ENCODE measurements at regions not wholly inside any gene's neighbourhood (a gene's known extent, or its start where the extent isn't known, plus 50 kb on each side); places are given as distances from the start of the nearest gene placed in this dataset.

DNA sequence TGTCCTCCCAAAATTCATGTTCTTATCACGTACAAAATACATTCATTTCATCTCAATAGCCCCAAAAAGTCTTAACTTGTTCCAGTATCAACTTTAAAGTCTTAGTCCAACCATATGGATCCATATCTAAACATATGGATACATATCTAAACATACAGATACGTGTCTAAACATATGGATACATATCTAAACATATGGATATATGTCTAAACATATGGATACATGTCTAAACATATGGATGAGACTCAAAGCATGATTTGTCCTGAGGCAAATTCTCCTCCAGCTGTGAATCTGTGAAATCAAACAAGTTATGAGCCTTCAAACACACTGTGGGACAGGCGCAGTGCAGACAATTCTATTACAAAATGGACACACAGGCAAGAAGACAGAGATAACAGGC, 709.0 kb downstream of the TBC1D22A start:
- TF ChIP-seq, protein P1, sequence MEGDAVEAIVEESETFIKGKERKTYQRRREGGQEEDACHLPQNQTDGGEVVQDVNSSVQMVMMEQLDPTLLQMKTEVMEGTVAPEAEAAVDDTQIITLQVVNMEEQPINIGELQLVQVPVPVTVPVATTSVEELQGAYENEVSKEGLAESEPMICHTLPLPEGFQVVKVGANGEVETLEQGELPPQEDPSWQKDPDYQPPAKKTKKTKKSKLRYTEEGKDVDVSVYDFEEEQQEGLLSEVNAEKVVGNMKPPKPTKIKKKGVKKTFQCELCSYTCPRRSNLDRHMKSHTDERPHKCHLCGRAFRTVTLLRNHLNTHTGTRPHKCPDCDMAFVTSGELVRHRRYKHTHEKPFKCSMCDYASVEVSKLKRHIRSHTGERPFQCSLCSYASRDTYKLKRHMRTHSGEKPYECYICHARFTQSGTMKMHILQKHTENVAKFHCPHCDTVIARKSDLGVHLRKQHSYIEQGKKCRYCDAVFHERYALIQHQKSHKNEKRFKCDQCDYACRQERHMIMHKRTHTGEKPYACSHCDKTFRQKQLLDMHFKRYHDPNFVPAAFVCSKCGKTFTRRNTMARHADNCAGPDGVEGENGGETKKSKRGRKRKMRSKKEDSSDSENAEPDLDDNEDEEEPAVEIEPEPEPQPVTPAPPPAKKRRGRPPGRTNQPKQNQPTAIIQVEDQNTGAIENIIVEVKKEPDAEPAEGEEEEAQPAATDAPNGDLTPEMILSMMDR (IDR thresholded peaks at IDR 0.05) = no peak
- 0 out of 2 replicates have a peak, but pooled peaks cover 6% of the 10 kb centered on the region for H3K36me3 Mint-ChIP-seq (ENCODE audit: low read depth)
- H3K27ac Mint-ChIP-seq = no peak overlapping the region
- DNase-seq = no peak
- H3K27me3 Mint-ChIP-seq (ENCODE audit: insufficient read depth) = no peaks in the 10 kb centered on the region; the same call in 1 of the 2 replicates
- H3K4me3 Mint-ChIP-seq = no peak overlapping the region
- H3K4me1 Mint-ChIP-seq (ENCODE audit: low read depth) = no peaks in the 10 kb centered on the region
- H3K9me3 Mint-ChIP-seq = peaks cover 42% of the 10 kb centered on the region

DNA sequence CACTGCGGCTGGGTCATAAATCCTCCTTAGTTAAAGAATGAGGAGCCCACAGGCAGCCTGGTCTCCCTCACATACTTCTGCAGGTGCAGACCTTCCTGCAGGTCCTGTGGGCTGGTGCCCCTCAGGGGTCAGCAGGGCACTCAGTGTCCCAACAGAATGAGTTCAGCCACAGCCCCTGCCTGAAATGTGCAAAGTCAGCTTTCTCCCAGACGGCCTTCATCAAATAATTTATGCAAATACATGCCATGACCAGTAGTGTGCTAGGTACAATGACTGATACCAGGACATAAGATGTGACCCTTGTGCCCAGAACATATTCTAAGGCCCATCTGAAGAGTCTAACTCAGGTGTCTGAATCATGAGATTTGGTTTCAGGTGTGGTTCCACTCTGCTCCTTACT, 703.4 kb downstream of the TBC1D22A start:
- Mint-ChIP-seq H3K4me3 (no peak overlapping the region), H3K36me3 (ENCODE audit: low read depth) (peaks cover 6% of the 10 kb centered on the region; the same call in 1 of the 2 replicates), H3K27ac (no peak overlapping the region), H3K27me3 (ENCODE audit: insufficient read depth) (no peaks in the 10 kb centered on the region; the same call in 1 of the 2 replicates), H3K4me1 (ENCODE audit: low read depth) (no peaks in the 10 kb centered on the region), H3K9me3 (peaks cover 74% of the 10 kb centered on the region)
- TF ChIP-seq, protein P1 (IDR thresholded peaks at IDR 0.05) = no peak
- no peak for DNase-seq

DNA sequence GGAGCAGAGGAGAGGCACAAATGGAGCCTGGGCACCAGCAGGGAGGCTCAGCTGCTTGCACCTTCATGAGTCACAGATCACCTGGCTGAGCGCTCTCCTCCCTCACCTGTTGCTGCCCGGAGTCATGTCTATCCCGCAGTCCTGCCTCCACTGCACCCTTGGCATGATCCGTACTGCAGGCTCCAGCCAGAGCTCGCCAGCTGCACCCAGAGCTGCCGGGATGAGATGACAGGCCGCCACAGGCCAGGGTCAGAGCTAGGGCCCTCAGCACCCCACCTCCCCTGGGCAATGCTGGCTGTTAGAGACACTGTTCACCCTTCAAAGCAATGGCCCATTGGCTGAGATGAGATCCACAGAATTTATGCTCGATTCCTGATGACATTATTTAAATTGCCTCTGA, 702.8 kb downstream of the TBC1D22A start:
- H3K27ac Mint-ChIP-seq = no peak overlapping the region
- H3K36me3 Mint-ChIP-seq (ENCODE audit: low read depth) = peaks cover 6% of the 10 kb centered on the region; the same call in 1 of the 2 replicates
- no peaks in the 10 kb centered on the region for H3K4me1 Mint-ChIP-seq (ENCODE audit: low read depth)
- TF ChIP-seq, protein P1 (IDR thresholded peaks at IDR 0.05) = no peak
- no peaks in the 10 kb centered on the region; the same call in 1 of the 2 replicates for H3K27me3 Mint-ChIP-seq (ENCODE audit: insufficient read depth)
- peaks cover 76% of the 10 kb centered on the region for H3K9me3 Mint-ChIP-seq
- no peak for DNase-seq
- no peak overlapping the region for H3K4me3 Mint-ChIP-seq

DNA sequence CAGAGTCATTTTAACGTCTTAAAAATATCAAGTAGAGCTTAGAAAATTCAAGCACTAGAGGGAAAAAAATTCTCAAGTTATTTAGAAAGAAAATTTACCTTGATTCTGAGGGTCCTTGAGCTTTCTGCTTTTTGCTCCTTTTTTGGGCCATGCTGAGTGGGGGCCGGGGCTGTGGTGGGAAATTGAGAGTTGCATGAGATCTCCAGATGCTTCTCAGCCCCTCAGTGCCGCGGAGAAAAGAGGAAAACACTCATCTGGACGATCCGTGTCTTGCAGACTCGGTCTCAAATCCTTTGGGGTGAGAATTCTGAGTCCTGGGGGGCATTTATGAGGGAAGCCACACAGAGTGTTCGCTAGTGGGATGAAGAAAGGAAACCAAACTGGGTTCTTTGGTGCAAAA, 700.8 kb downstream of the TBC1D22A start:
- TF ChIP-seq, protein P1 (IDR thresholded peaks at IDR 0.05) = no peak
- H3K36me3 Mint-ChIP-seq (ENCODE audit: low read depth) = peaks cover 6% of the 10 kb centered on the region; the same call in 1 of the 2 replicates
- no peaks in the 10 kb centered on the region for H3K4me1 Mint-ChIP-seq (ENCODE audit: low read depth)
- H3K9me3 Mint-ChIP-seq = peaks cover 64% of the 10 kb centered on the region
- no peaks in the 10 kb centered on the region for H3K27me3 Mint-ChIP-seq (ENCODE audit: insufficient read depth)
- H3K27ac Mint-ChIP-seq = no peak overlapping the region
- DNase-seq = no peak
- no peak overlapping the region for H3K4me3 Mint-ChIP-seq

DNA sequence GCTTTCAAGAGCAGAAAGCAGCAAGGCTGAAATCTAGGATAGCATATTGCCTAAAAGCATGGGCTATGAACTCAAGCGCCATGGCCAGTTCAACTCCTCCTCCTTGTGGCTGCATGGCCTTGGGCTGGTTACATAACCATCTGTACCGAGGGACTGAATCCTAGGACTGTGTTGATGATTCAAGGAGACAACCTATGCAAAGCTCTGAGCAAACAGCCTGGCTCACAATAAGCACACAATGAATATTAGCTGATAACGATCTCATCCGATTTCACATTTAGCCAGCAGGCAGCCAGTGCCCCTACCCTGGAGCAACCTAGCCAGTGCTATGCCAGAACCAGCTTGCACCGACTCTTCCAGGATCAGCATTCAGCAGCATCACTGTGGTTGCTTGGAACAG, 698.4 kb downstream of the TBC1D22A start:
- Mint-ChIP-seq H3K27me3 (ENCODE audit: insufficient read depth) (no peaks in the 10 kb centered on the region), H3K27ac (no peak overlapping the region), H3K9me3 (peaks cover 47% of the 10 kb centered on the region)

More for the DNA sequence above, 698.4 kb downstream of the TBC1D22A start:
- DNase-seq = no peak
- Mint-ChIP-seq H3K4me1 (ENCODE audit: low read depth) (no peaks in the 10 kb centered on the region), H3K36me3 (ENCODE audit: low read depth) (no peaks in the 10 kb centered on the region; the same call in 1 of the 2 replicates), H3K4me3 (no peak overlapping the region)
- TF ChIP-seq, protein P1 (IDR thresholded peaks at IDR 0.05) = no peak
